ENCODE measurements at regions not wholly inside any gene's neighbourhood (a gene's known extent, or its start where the extent isn't known, plus 50 kb on each side); places are given as distances from the start of the nearest gene placed in this dataset.

DNA sequence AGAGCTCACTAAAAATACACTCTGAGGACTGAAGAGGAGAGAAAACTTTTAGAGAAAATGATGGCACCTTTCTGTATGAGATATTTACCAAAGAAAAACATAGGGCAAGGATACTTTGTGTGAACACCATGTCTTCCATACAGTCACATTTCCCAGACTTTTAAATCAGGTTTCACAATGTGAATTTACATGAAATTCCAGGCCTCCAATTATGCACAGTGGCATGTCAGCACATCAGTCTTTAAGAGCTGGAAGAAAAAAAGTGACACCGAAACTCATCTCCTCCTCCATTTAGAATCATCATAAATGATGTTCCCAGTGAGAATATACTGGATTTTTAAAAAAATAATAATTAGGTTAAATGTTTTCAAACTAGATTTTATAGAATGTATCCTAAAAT is 232.2 kb upstream of the UBASH3B start:
- H3K4me1 Mint-ChIP-seq = peaks cover 6% of the 10 kb centered on the region

DNA sequence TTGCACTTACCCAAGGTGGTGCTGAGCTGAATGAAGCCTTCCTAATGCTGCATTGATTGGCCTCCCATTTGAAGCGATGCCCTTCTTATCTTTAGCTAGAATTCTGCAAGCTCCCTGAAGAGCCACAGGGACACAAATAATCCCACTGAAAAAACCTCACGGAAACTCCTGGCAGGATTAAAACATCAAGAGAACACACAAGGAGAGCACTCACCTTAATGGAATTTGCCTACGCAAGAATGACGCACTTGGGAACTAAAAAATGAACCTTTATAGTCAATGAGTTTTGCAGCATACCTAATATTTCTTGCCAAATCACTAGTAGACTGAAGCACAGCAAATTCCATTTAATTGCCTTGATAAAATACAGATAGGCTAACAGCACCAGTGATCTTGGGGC is 232.8 kb upstream of the UBASH3B start:
- H3K36me3 Mint-ChIP-seq (ENCODE audit: low read depth) = no peaks in the 10 kb centered on the region
- TF ChIP-seq, protein P1, sequence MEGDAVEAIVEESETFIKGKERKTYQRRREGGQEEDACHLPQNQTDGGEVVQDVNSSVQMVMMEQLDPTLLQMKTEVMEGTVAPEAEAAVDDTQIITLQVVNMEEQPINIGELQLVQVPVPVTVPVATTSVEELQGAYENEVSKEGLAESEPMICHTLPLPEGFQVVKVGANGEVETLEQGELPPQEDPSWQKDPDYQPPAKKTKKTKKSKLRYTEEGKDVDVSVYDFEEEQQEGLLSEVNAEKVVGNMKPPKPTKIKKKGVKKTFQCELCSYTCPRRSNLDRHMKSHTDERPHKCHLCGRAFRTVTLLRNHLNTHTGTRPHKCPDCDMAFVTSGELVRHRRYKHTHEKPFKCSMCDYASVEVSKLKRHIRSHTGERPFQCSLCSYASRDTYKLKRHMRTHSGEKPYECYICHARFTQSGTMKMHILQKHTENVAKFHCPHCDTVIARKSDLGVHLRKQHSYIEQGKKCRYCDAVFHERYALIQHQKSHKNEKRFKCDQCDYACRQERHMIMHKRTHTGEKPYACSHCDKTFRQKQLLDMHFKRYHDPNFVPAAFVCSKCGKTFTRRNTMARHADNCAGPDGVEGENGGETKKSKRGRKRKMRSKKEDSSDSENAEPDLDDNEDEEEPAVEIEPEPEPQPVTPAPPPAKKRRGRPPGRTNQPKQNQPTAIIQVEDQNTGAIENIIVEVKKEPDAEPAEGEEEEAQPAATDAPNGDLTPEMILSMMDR (IDR thresholded peaks at IDR 0.05; ENCODE audit: unreplicated experiment in 3 of 3) = no peak
- no peak overlapping the region for H3K27ac Mint-ChIP-seq
- H3K4me1 Mint-ChIP-seq = peaks cover 6% of the 10 kb centered on the region
- H3K4me3 Mint-ChIP-seq = no peak overlapping the region
- no peaks in the 10 kb centered on the region for H3K27me3 Mint-ChIP-seq (ENCODE audit: low read depth)
- no peaks in the 10 kb centered on the region for H3K9me3 Mint-ChIP-seq

More for the DNA sequence above, 232.2 kb upstream of the UBASH3B start:
- TF ChIP-seq, protein P1 (IDR thresholded peaks at IDR 0.05; ENCODE audit: unreplicated experiment in 3 of 3) = no peak
- Mint-ChIP-seq H3K36me3 (ENCODE audit: low read depth) (no peaks in the 10 kb centered on the region), H3K27ac (no peak overlapping the region), H3K9me3 (no peaks in the 10 kb centered on the region), H3K27me3 (ENCODE audit: low read depth) (no peaks in the 10 kb centered on the region), H3K4me3 (no peak overlapping the region)

DNA sequence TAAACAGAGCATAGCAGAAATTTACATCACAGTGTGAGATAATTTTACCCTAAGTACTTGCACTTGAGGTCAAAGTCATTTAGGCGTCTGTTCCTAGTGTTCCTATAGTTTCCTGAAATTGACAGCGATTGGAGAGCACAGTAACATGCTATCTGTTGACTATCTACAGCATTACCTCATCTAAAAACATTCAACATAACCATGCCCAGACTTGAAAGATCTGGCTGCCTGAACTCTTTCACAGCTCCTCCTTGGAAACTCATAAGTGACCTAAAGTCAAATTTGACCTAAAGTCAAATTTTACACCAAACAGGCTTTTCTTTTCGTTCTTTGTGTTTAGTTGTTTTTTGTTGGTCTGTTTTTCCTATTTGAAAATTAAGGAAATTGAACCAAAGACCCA is 233.8 kb upstream of the UBASH3B start:
- H3K4me1 Mint-ChIP-seq = peaks cover 6% of the 10 kb centered on the region
- no peak overlapping the region for H3K4me3 Mint-ChIP-seq
- TF ChIP-seq, protein P1 (IDR thresholded peaks at IDR 0.05; ENCODE audit: unreplicated experiment in 3 of 3) = no peak
- no peaks in the 10 kb centered on the region for H3K27me3 Mint-ChIP-seq (ENCODE audit: low read depth)
- H3K9me3 Mint-ChIP-seq = no peaks in the 10 kb centered on the region
- no peak overlapping the region for H3K27ac Mint-ChIP-seq
- H3K36me3 Mint-ChIP-seq (ENCODE audit: low read depth) = no peaks in the 10 kb centered on the region

GRCh38 chr11:122418032-122418431 is 237.5 kb upstream of the UBASH3B start:
- no peak overlapping the region for H3K4me3 Mint-ChIP-seq
- H3K27me3 Mint-ChIP-seq (ENCODE audit: low read depth) = no peaks in the 10 kb centered on the region
- no peaks in the 10 kb centered on the region for H3K4me1 Mint-ChIP-seq
- no peaks in the 10 kb centered on the region for H3K36me3 Mint-ChIP-seq (ENCODE audit: low read depth)
- H3K9me3 Mint-ChIP-seq = peaks cover 9% of the 10 kb centered on the region
- TF ChIP-seq, protein P1 (IDR thresholded peaks at IDR 0.05; ENCODE audit: unreplicated experiment in 3 of 3) = no peak
- H3K27ac Mint-ChIP-seq = no peak overlapping the region

GRCh38 chr11:122414406-122415018 is 241.0 kb upstream of the UBASH3B start:
- TF ChIP-seq, protein P1 (IDR thresholded peaks at IDR 0.05; ENCODE audit: unreplicated experiment in 3 of 3) = no peak
- Mint-ChIP-seq H3K36me3 (ENCODE audit: low read depth) (no peaks in the 10 kb centered on the region), H3K4me1 (peaks cover 12% of the 10 kb centered on the region), H3K27me3 (ENCODE audit: low read depth) (no peaks in the 10 kb centered on the region), H3K9me3 (peaks cover 22% of the 10 kb centered on the region), H3K4me3 (no peak overlapping the region), H3K27ac (no peak overlapping the region)

- TF ChIP-seq, protein P1 (IDR thresholded peaks at IDR 0.05; ENCODE audit: unreplicated experiment in 3 of 3) = no peak
These were observed 241.8 kb upstream of the UBASH3B start for GRCh38 chr11:122413677-122414076.

More at GRCh38 chr11:122413677-122414076, 241.8 kb upstream of the UBASH3B start:
- H3K4me1 Mint-ChIP-seq = peaks cover 12% of the 10 kb centered on the region
- no peaks in the 10 kb centered on the region for H3K27me3 Mint-ChIP-seq (ENCODE audit: low read depth)
- no peak overlapping the region for H3K4me3 Mint-ChIP-seq
- peaks cover 22% of the 10 kb centered on the region for H3K9me3 Mint-ChIP-seq
- H3K27ac Mint-ChIP-seq = no peak overlapping the region
- no peaks in the 10 kb centered on the region for H3K36me3 Mint-ChIP-seq (ENCODE audit: low read depth)

Measured in nephron (organoid).